HUES6 (cell line): ENCODE measurements at regions not wholly inside any gene's neighbourhood (a gene's known extent, or its start where the extent isn't known, plus 50 kb on each side); places are given as distances from the start of the nearest gene placed in this dataset.

Source experiments
- H3K27ac ChIP-seq: 2 replicates; pipeline ENCODE4 v1.7.0; 2013; ENCODE audit warnings: low read depth, mild to moderate bottlenecking, low read length, inconsistent platforms
- H3K27me3 ChIP-seq: 2 replicates; pipeline ENCODE4 v1.6.1; 2013; ENCODE audit warnings: low read length; ENCODE audit not compliant: control insufficient read depth, insufficient read depth
- H3K36me3 ChIP-seq: 2 replicates; pipeline ENCODE4 v1.6.1; 2013; ENCODE audit warnings: low read length; ENCODE audit not compliant: control insufficient read depth, insufficient read depth
- H3K4me1 ChIP-seq: 2 replicates; pipeline ENCODE4 v1.6.1; 2013; ENCODE audit warnings: low read length; ENCODE audit not compliant: control insufficient read depth, insufficient read depth
- H3K4me3 ChIP-seq: 2 replicates; pipeline ENCODE4 v1.5.1; 2013; ENCODE audit warnings: low read depth, low read length
- H3K9ac ChIP-seq: one replicate; pipeline ENCODE4 v1.6.1; 2013; ENCODE audit warnings: mild to moderate bottlenecking, low read length
- H3K9me3 ChIP-seq: 2 replicates; pipeline ENCODE4 v1.6.1; 2013; ENCODE audit warnings: low read depth, low read length; ENCODE audit not compliant: control insufficient read depth, insufficient read depth

GRCh38 chr20:24362080-24362479 is 107.3 kb upstream of the SYNDIG1 start:
- H3K36me3 ChIP-seq = no peaks in the 10 kb centered on the region
- H3K9me3 ChIP-seq = peaks cover 14% of the 10 kb centered on the region
- no peak overlapping the region for H3K4me3 ChIP-seq
- no peaks in the 10 kb centered on the region for H3K27me3 ChIP-seq
- H3K9ac ChIP-seq = no peak overlapping the region
- peaks cover 8% of the 10 kb centered on the region; the same call in 1 of the 2 replicates for H3K4me1 ChIP-seq
- H3K27ac ChIP-seq = no peak overlapping the region

- Histone ChIP-seq H3K9me3 (peaks cover 14% of the 10 kb centered on the region), H3K4me1 (peaks cover 8% of the 10 kb centered on the region; the same call in 1 of the 2 replicates), H3K27ac (no peak overlapping the region), H3K9ac (no peak overlapping the region), H3K36me3 (no peaks in the 10 kb centered on the region), H3K27me3 (no peaks in the 10 kb centered on the region), H3K4me3 (no peak overlapping the region)
Observed at GRCh38 chr20:24361541-24361940, 107.9 kb upstream of the SYNDIG1 start.

GRCh38 chr20:24360531-24360930 is 108.9 kb upstream of the SYNDIG1 start:
- Histone ChIP-seq H3K36me3 (no peaks in the 10 kb centered on the region), H3K27me3 (no peaks in the 10 kb centered on the region), H3K4me3 (no peak overlapping the region), H3K9ac (no peak overlapping the region), H3K27ac (no peak overlapping the region), H3K4me1 (peaks cover 8% of the 10 kb centered on the region; the same call in 1 of the 2 replicates), H3K9me3 (peaks cover 14% of the 10 kb centered on the region)

- Histone ChIP-seq H3K27me3 (no peaks in the 10 kb centered on the region), H3K9me3 (peaks cover 14% of the 10 kb centered on the region), H3K9ac (no peak overlapping the region), H3K27ac (no peak overlapping the region), H3K4me1 (0 out of 2 replicates have a peak, but pooled peaks cover 5% of the 10 kb centered on the region), H3K4me3 (no peak overlapping the region), H3K36me3 (no peaks in the 10 kb centered on the region)
Observed at GRCh38 chr20:24359321-24360027, 110.0 kb upstream of the SYNDIG1 start.

- Histone ChIP-seq H3K27ac (no peak overlapping the region), H3K4me1 (0 out of 2 replicates have a peak, but pooled peaks cover 5% of the 10 kb centered on the region), H3K27me3 (no peaks in the 10 kb centered on the region), H3K9me3 (peaks cover 14% of the 10 kb centered on the region), H3K9ac (no peak overlapping the region), H3K4me3 (no peak overlapping the region), H3K36me3 (no peaks in the 10 kb centered on the region)
Observed at GRCh38 chr20:24357931-24358330, 111.5 kb upstream of the SYNDIG1 start.

- H3K36me3 ChIP-seq = no peaks in the 10 kb centered on the region
- H3K27me3 ChIP-seq = no peaks in the 10 kb centered on the region
- H3K9ac ChIP-seq = no peak overlapping the region
- 0 out of 2 replicates have a peak, but pooled peaks cover 5% of the 10 kb centered on the region for H3K4me1 ChIP-seq
- no peak overlapping the region for H3K27ac ChIP-seq
- no peak overlapping the region for H3K4me3 ChIP-seq
- H3K9me3 ChIP-seq = peaks cover 8% of the 10 kb centered on the region
Observed at GRCh38 chr20:24357177-24357576, 112.3 kb upstream of the SYNDIG1 start.

- H3K27me3 ChIP-seq = no peaks in the 10 kb centered on the region
- H3K9ac ChIP-seq = no peak overlapping the region
- H3K4me1 ChIP-seq = no peaks in the 10 kb centered on the region
- H3K27ac ChIP-seq = no peak overlapping the region
- no peaks in the 10 kb centered on the region for H3K36me3 ChIP-seq
- H3K4me3 ChIP-seq = no peak overlapping the region
- H3K9me3 ChIP-seq = no peaks in the 10 kb centered on the region
Observed at GRCh38 chr20:24353135-24353690, 116.2 kb upstream of the SYNDIG1 start.

GRCh38 chr20:24350923-24351368 is 118.5 kb upstream of the SYNDIG1 start:
- Histone ChIP-seq H3K27ac (no peak overlapping the region), H3K36me3 (no peaks in the 10 kb centered on the region), H3K4me3 (no peak overlapping the region), H3K9me3 (no peaks in the 10 kb centered on the region), H3K27me3 (no peaks in the 10 kb centered on the region), H3K9ac (no peak overlapping the region), H3K4me1 (no peaks in the 10 kb centered on the region)

GRCh38 chr20:24341781-24342180 is 127.6 kb upstream of the SYNDIG1 start:
- Histone ChIP-seq H3K27me3 (no peaks in the 10 kb centered on the region), H3K4me3 (no peak overlapping the region)

GRCh38 chr20:24340933-24341332 is 128.5 kb upstream of the SYNDIG1 start:
- Histone ChIP-seq H3K9ac (no peak overlapping the region), H3K4me3 (no peak overlapping the region), H3K36me3 (no peaks in the 10 kb centered on the region), H3K4me1 (no peaks in the 10 kb centered on the region), H3K27ac (no peak overlapping the region), H3K27me3 (no peaks in the 10 kb centered on the region), H3K9me3 (no peaks in the 10 kb centered on the region)

More at GRCh38 chr20:24341781-24342180, 127.6 kb upstream of the SYNDIG1 start:
- H3K36me3 ChIP-seq = no peaks in the 10 kb centered on the region
- no peaks in the 10 kb centered on the region for H3K9me3 ChIP-seq
- H3K27ac ChIP-seq = no peak overlapping the region
- H3K4me1 ChIP-seq = no peaks in the 10 kb centered on the region
- no peak overlapping the region for H3K9ac ChIP-seq

GRCh38 chr20:24339210-24339641 is 130.2 kb upstream of the SYNDIG1 start:
- Histone ChIP-seq H3K36me3 (no peaks in the 10 kb centered on the region), H3K4me3 (no peak overlapping the region), H3K9me3 (no peaks in the 10 kb centered on the region), H3K9ac (no peak overlapping the region), H3K27ac (no peak overlapping the region), H3K4me1 (no peaks in the 10 kb centered on the region), H3K27me3 (no peaks in the 10 kb centered on the region)
